Neural cell (in vitro differentiated cells): ENCODE measurements at regions not wholly inside any gene's neighbourhood (a gene's known extent, or its start where the extent isn't known, plus 50 kb on each side); places are given as distances from the start of the nearest gene placed in this dataset.

ENCODE experiments used
- H2AFZ ChIP-seq: fragments of 200-600, 300-800 bp; sonication (generic), shearing (Covaris generic); 2 replicates; pipeline ENCODE4 v1.6.0; 2014; ENCODE audit warnings: low read depth, mild to moderate bottlenecking, antibody characterized with exemption, low read length, moderate library complexity
- H3F3A ChIP-seq: fragments of 200-600 bp; shearing (Covaris generic); 2 replicates; pipeline ENCODE4 v1.6.1; 2016; ENCODE audit warnings: mild to moderate bottlenecking, moderate library complexity, mixed read lengths, antibody characterized with exemption, low read length; ENCODE audit not compliant: insufficient read depth, poor library complexity, severe bottlenecking
- H3K27ac ChIP-seq: fragments of 200-600, 300-800 bp; sonication (generic), shearing (Covaris generic); 2 replicates; pipeline ENCODE4 v1.5.1; 2014; ENCODE audit warnings: mild to moderate bottlenecking, low read length, moderate library complexity
- H3K27me3 ChIP-seq: fragments of 300-800, 200-600 bp; sonication (generic), shearing (Covaris generic); 2 replicates; pipeline ENCODE4 v1.6.0; 2014; ENCODE audit warnings: mild to moderate bottlenecking, low read depth, low read length, moderate library complexity; ENCODE audit not compliant: insufficient read depth
- H3K36me3 ChIP-seq: fragments of 300-800, 200-600 bp; sonication (generic), shearing (Covaris generic); 2 replicates; pipeline ENCODE4 v1.5.1; 2014; ENCODE audit warnings: mild to moderate bottlenecking, antibody characterized with exemption, low read length, moderate library complexity; ENCODE audit not compliant: insufficient read depth
- H3K4me2 ChIP-seq: fragments of 300-800, 200-600 bp; sonication (generic), shearing (Covaris generic); 2 replicates; pipeline ENCODE4 v1.6.0; 2014; ENCODE audit warnings: mild to moderate bottlenecking, low read length
- H3K4me3 ChIP-seq: fragments of 300-800, 200-600 bp; sonication (generic), shearing (Covaris generic); 2 replicates; pipeline ENCODE4 v1.5.1; 2014; ENCODE audit warnings: mild to moderate bottlenecking, low read length, moderate library complexity
- H3K79me2 ChIP-seq: fragments of 200-600 bp; shearing (Covaris generic); replicated peaks from 2 replicates; pipeline ENCODE4 v1.6.0; 2014; ENCODE audit warnings: mild to moderate bottlenecking, low read length, moderate library complexity; ENCODE audit not compliant: insufficient read depth
- H3K9ac ChIP-seq: fragments of 300-800, 200-600 bp; sonication (generic), shearing (Covaris generic); 2 replicates; pipeline ENCODE4 v1.6.1; 2016; ENCODE audit warnings: mild to moderate bottlenecking, low read length, mixed read lengths
- H3K9me2 ChIP-seq: fragments of 200-600 bp; shearing (Covaris generic); 2 replicates; pipeline ENCODE4 v1.6.1; 2016; ENCODE audit warnings: mild to moderate bottlenecking, low read length, mixed read lengths; ENCODE audit not compliant: insufficient read depth
- H3K9me3 ChIP-seq: fragments of 200-600, 300-800 bp; sonication (generic), shearing (Covaris generic); 2 replicates; pipeline ENCODE4 v1.6.1; 2016; ENCODE audit warnings: mild to moderate bottlenecking, mixed run types, low read length, moderate library complexity, mixed read lengths
- H4K20me1 ChIP-seq: fragments of 200-600 bp; shearing (Covaris generic); 2 replicates; pipeline ENCODE4 v1.6.1; 2016; ENCODE audit warnings: mild to moderate bottlenecking, mixed run types; ENCODE audit not compliant: insufficient read depth
- CTCF ChIP-seq: fragments of 450-650 bp; IDR thresholded peaks from 2 replicates; pipeline ENCODE4 v1.5.1; 2014; ENCODE audit warnings: antibody characterized with exemption, mild to moderate bottlenecking, moderate library complexity; ENCODE audit not compliant: poor library complexity, severe bottlenecking
- EP300 ChIP-seq: fragments of 450-650 bp; conservative IDR thresholded peaks from 2 replicates; pipeline ENCODE4 v1.6.1; 2014; ENCODE audit warnings: antibody characterized with exemption, mild to moderate bottlenecking, moderate library complexity; ENCODE audit not compliant: poor library complexity, severe bottlenecking
- EZH2 ChIP-seq: fragments of 200-600, 300-800 bp; shearing (Covaris generic), sonication (generic); IDR thresholded peaks from 2 replicates; pipeline ENCODE4 v1.6.1; 2014; ENCODE audit warnings: antibody characterized with exemption, low read length, borderline replicate concordance, mild to moderate bottlenecking; ENCODE audit not compliant: insufficient read depth, poor library complexity, severe bottlenecking
- MXI1 ChIP-seq: fragments of 450-650 bp; conservative IDR thresholded peaks from 2 replicates; pipeline ENCODE4 v1.6.1; 2014; ENCODE audit warnings: antibody characterized with exemption, mild to moderate bottlenecking; ENCODE audit not compliant: poor library complexity, severe bottlenecking
- POLR2AphosphoS5 ChIP-seq: IDR thresholded peaks from 2 replicates; pipeline ENCODE4 v1.6.1; 2012
- RAD21 ChIP-seq: fragments of 450-650 bp; conservative IDR thresholded peaks from 2 replicates; pipeline ENCODE4 v1.6.1; 2014; ENCODE audit warnings: antibody characterized with exemption, mild to moderate bottlenecking, moderate library complexity
- REST ChIP-seq: IDR thresholded peaks from 2 replicates; pipeline ENCODE4 v1.6.1; 2012; ENCODE audit warnings: borderline replicate concordance
- SMC3 ChIP-seq: fragments of 450-650 bp; conservative IDR thresholded peaks from 2 replicates; pipeline ENCODE4 v1.6.1; 2014; ENCODE audit warnings: antibody characterized with exemption, mild to moderate bottlenecking, moderate library complexity; ENCODE audit not compliant: poor library complexity
- TAF1 ChIP-seq: IDR thresholded peaks from 2 replicates; pipeline ENCODE4 v1.6.1; 2012; ENCODE audit warnings: low read depth

- Histone ChIP-seq H3K27ac (no peak overlapping the region), H3K9me3 (no peaks in the 10 kb centered on the region), H3K4me3 (no peak overlapping the region), H3K27me3 (no peaks in the 10 kb centered on the region), H2AFZ (no peak overlapping the region), H3F3A (no peaks in the 10 kb centered on the region), H3K4me2 (no peak overlapping the region), H3K36me3 (no peaks in the 10 kb centered on the region), H3K9me2 (no peaks in the 10 kb centered on the region), H3K79me2 (no peaks in the 10 kb centered on the region), H4K20me1 (no peaks in the 10 kb centered on the region), H3K9ac (no peak overlapping the region)
- TF ChIP-seq RAD21: no peak
- no peak for TF ChIP-seq EP300
- TF ChIP-seq TAF1: no peak
- TF ChIP-seq CTCF: no peak
- TF ChIP-seq POLR2AphosphoS5: no peak
- no peak for TF ChIP-seq REST
- no peak for TF ChIP-seq MXI1
These were observed 313.8 kb downstream of the MTX2 start for GRCh38 chr2:176582990-176583481.

GRCh38 chr2:176583607-176584006, 314.4 kb downstream of the MTX2 start:
- no peaks in the 10 kb centered on the region for H3K9me3 ChIP-seq
- H3K36me3 ChIP-seq: no peaks in the 10 kb centered on the region
- no peaks in the 10 kb centered on the region for H3K9me2 ChIP-seq
- H4K20me1 ChIP-seq: no peaks in the 10 kb centered on the region
- no peak overlapping the region for H3K27ac ChIP-seq
- no peak overlapping the region for H2AFZ ChIP-seq
- TF ChIP-seq CTCF: no peak
- no peak for TF ChIP-seq MXI1
- no peak for TF ChIP-seq TAF1
- no peak for TF ChIP-seq REST
- TF ChIP-seq EZH2: no peak
- TF ChIP-seq SMC3: no peak
- no peak for TF ChIP-seq EP300
- no peak for TF ChIP-seq RAD21
- no peak for TF ChIP-seq POLR2AphosphoS5
- no peaks in the 10 kb centered on the region for H3K79me2 ChIP-seq
- H3K9ac ChIP-seq: no peak overlapping the region
- H3K27me3 ChIP-seq: no peaks in the 10 kb centered on the region
- no peaks in the 10 kb centered on the region for H3F3A ChIP-seq
- no peak overlapping the region for H3K4me3 ChIP-seq
- no peak overlapping the region for H3K4me2 ChIP-seq
